ENCODE measurements at regions not wholly inside any gene's neighbourhood (a gene's known extent, or its start where the extent isn't known, plus 50 kb on each side); places are given as distances from the start of the nearest gene placed in this dataset.

- TF ChIP-seq CTCF (conservative IDR thresholded peaks at IDR 0.05) = no peak
- no peak overlapping the region for H3K27ac ChIP-seq
These were observed 203.5 kb downstream of the HIBADH start for GRCh38 chr7:27459021-27459730.

- TF ChIP-seq CTCF (conservative IDR thresholded peaks at IDR 0.05) = no peak
- H3K27ac ChIP-seq = no peak overlapping the region
These were observed 203.0 kb downstream of the HIBADH start for GRCh38 chr7:27459731-27460053.

- no peak overlapping the region for H3K27ac ChIP-seq
- TF ChIP-seq CTCF (conservative IDR thresholded peaks at IDR 0.05) = no peak
These were observed 200.0 kb downstream of the HIBADH start for GRCh38 chr7:27462575-27463270.

- TF ChIP-seq CTCF (conservative IDR thresholded peaks at IDR 0.05) = no peak
- no peak overlapping the region for H3K27ac ChIP-seq
These were observed 197.7 kb downstream of the HIBADH start for GRCh38 chr7:27464970-27465369.

- H3K27ac ChIP-seq = no peak overlapping the region
- no peak for TF ChIP-seq CTCF (conservative IDR thresholded peaks at IDR 0.05)
These were observed 196.0 kb downstream of the HIBADH start for GRCh38 chr7:27466703-27467102.

- H3K27ac ChIP-seq = no peak overlapping the region
- TF ChIP-seq CTCF (conservative IDR thresholded peaks at IDR 0.05) = no peak
These were observed 190.6 kb downstream of the HIBADH start for GRCh38 chr7:27472043-27472442.
